ENCODE measurements at regions not wholly inside any gene's neighbourhood (a gene's known extent, or its start where the extent isn't known, plus 50 kb on each side); places are given as distances from the start of the nearest gene placed in this dataset.

GRCh38 chr1:209389258-209389657 is 194.3 kb upstream of the CAMK1G start:
- H3K4me1 ChIP-seq (ENCODE audit: control insufficient read depth, low read depth, low read length): peaks cover 17% of the 10 kb centered on the region
- H3K27ac ChIP-seq (ENCODE audit: low read length): no peak overlapping the region
- H3K27me3 ChIP-seq (ENCODE audit: control insufficient read depth, insufficient read depth, low read length): no peaks in the 10 kb centered on the region

GRCh38 chr1:209389975-209390374 is 193.5 kb upstream of the CAMK1G start:
- H3K4me3 ChIP-seq (ENCODE audit: low read length): no peak overlapping the region
- no peaks in the 10 kb centered on the region for H3K27me3 ChIP-seq (ENCODE audit: control insufficient read depth, insufficient read depth, low read length)
- no peaks in the 10 kb centered on the region for H3K36me3 ChIP-seq (ENCODE audit: control insufficient read depth, low read depth, low read length)
- H3K27ac ChIP-seq (ENCODE audit: low read length): no peak overlapping the region
- no peaks in the 10 kb centered on the region for H3K9me3 ChIP-seq (ENCODE audit: control insufficient read depth, low read depth, low read length)
- H3K9ac ChIP-seq (ENCODE audit: low read length): no peak overlapping the region
- H3K4me1 ChIP-seq (ENCODE audit: control insufficient read depth, low read depth, low read length): peaks cover 18% of the 10 kb centered on the region

More at GRCh38 chr1:209389258-209389657, 194.3 kb upstream of the CAMK1G start:
- Histone ChIP-seq H3K4me3 (ENCODE audit: low read length) (no peak overlapping the region), H3K9me3 (ENCODE audit: control insufficient read depth, low read depth, low read length) (no peaks in the 10 kb centered on the region), H3K9ac (ENCODE audit: low read length) (no peak overlapping the region), H3K36me3 (ENCODE audit: control insufficient read depth, low read depth, low read length) (no peaks in the 10 kb centered on the region)

- Histone ChIP-seq H3K4me1 (ENCODE audit: control insufficient read depth, low read depth, low read length) (peaks cover 11% of the 10 kb centered on the region), H3K36me3 (ENCODE audit: control insufficient read depth, low read depth, low read length) (no peaks in the 10 kb centered on the region), H3K27me3 (ENCODE audit: control insufficient read depth, insufficient read depth, low read length) (no peaks in the 10 kb centered on the region), H3K4me3 (ENCODE audit: low read length) (no peak overlapping the region), H3K9me3 (ENCODE audit: control insufficient read depth, low read depth, low read length) (no peaks in the 10 kb centered on the region), H3K27ac (ENCODE audit: low read length) (no peak overlapping the region), H3K9ac (ENCODE audit: low read length) (no peak overlapping the region)
Observed at GRCh38 chr1:209390764-209391163, 192.8 kb upstream of the CAMK1G start.

GRCh38 chr1:209391792-209392191 is 191.7 kb upstream of the CAMK1G start:
- peaks cover 11% of the 10 kb centered on the region for H3K4me1 ChIP-seq (ENCODE audit: control insufficient read depth, low read depth, low read length)
- no peak overlapping the region for H3K9ac ChIP-seq (ENCODE audit: low read length)
- H3K27ac ChIP-seq (ENCODE audit: low read length): no peak overlapping the region
- no peaks in the 10 kb centered on the region for H3K36me3 ChIP-seq (ENCODE audit: control insufficient read depth, low read depth, low read length)
- no peaks in the 10 kb centered on the region for H3K27me3 ChIP-seq (ENCODE audit: control insufficient read depth, insufficient read depth, low read length)
- H3K4me3 ChIP-seq (ENCODE audit: low read length): no peak overlapping the region
- H3K9me3 ChIP-seq (ENCODE audit: control insufficient read depth, low read depth, low read length): no peaks in the 10 kb centered on the region

GRCh38 chr1:209395169-209395568 is 188.3 kb upstream of the CAMK1G start:
- no peaks in the 10 kb centered on the region for H3K27me3 ChIP-seq (ENCODE audit: control insufficient read depth, insufficient read depth, low read length)
- no peak overlapping the region for H3K9ac ChIP-seq (ENCODE audit: low read length)
- H3K4me3 ChIP-seq (ENCODE audit: low read length): no peak overlapping the region
- H3K27ac ChIP-seq (ENCODE audit: low read length): no peak overlapping the region
- H3K4me1 ChIP-seq (ENCODE audit: control insufficient read depth, low read depth, low read length): peaks cover 29% of the 10 kb centered on the region
- H3K9me3 ChIP-seq (ENCODE audit: control insufficient read depth, low read depth, low read length): no peaks in the 10 kb centered on the region
- H3K36me3 ChIP-seq (ENCODE audit: control insufficient read depth, low read depth, low read length): no peaks in the 10 kb centered on the region

GRCh38 chr1:209397371-209397770 is 186.1 kb upstream of the CAMK1G start:
- H3K27ac ChIP-seq (ENCODE audit: low read length): no peak overlapping the region

GRCh38 chr1:209397910-209398309 is 185.6 kb upstream of the CAMK1G start:
- no peaks in the 10 kb centered on the region for H3K36me3 ChIP-seq (ENCODE audit: control insufficient read depth, low read depth, low read length)
- no peak overlapping the region for H3K27ac ChIP-seq (ENCODE audit: low read length)
- no peaks in the 10 kb centered on the region for H3K27me3 ChIP-seq (ENCODE audit: control insufficient read depth, insufficient read depth, low read length)
- no peak overlapping the region for H3K4me3 ChIP-seq (ENCODE audit: low read length)
- H3K4me1 ChIP-seq (ENCODE audit: control insufficient read depth, low read depth, low read length): peaks cover 29% of the 10 kb centered on the region
- no peaks in the 10 kb centered on the region for H3K9me3 ChIP-seq (ENCODE audit: control insufficient read depth, low read depth, low read length)
- H3K9ac ChIP-seq (ENCODE audit: low read length): no peak overlapping the region

More at GRCh38 chr1:209397371-209397770, 186.1 kb upstream of the CAMK1G start:
- Histone ChIP-seq H3K4me1 (ENCODE audit: control insufficient read depth, low read depth, low read length) (peaks cover 29% of the 10 kb centered on the region), H3K4me3 (ENCODE audit: low read length) (no peak overlapping the region), H3K9me3 (ENCODE audit: control insufficient read depth, low read depth, low read length) (no peaks in the 10 kb centered on the region), H3K9ac (ENCODE audit: low read length) (no peak overlapping the region), H3K27me3 (ENCODE audit: control insufficient read depth, insufficient read depth, low read length) (no peaks in the 10 kb centered on the region), H3K36me3 (ENCODE audit: control insufficient read depth, low read depth, low read length) (no peaks in the 10 kb centered on the region)

- no peaks in the 10 kb centered on the region for H3K36me3 ChIP-seq (ENCODE audit: control insufficient read depth, low read depth, low read length)
- no peaks in the 10 kb centered on the region for H3K27me3 ChIP-seq (ENCODE audit: control insufficient read depth, insufficient read depth, low read length)
- no peak overlapping the region for H3K9ac ChIP-seq (ENCODE audit: low read length)
- no peaks in the 10 kb centered on the region for H3K9me3 ChIP-seq (ENCODE audit: control insufficient read depth, low read depth, low read length)
- peaks cover 30% of the 10 kb centered on the region for H3K4me1 ChIP-seq (ENCODE audit: control insufficient read depth, low read depth, low read length)
- no peak overlapping the region for H3K4me3 ChIP-seq (ENCODE audit: low read length)
- H3K27ac ChIP-seq (ENCODE audit: low read length): no peak overlapping the region
Observed at GRCh38 chr1:209398313-209398991, 185.1 kb upstream of the CAMK1G start.

- H3K9me3 ChIP-seq (ENCODE audit: control insufficient read depth, low read depth, low read length): no peaks in the 10 kb centered on the region
- no peak overlapping the region for H3K9ac ChIP-seq (ENCODE audit: low read length)
- H3K4me3 ChIP-seq (ENCODE audit: low read length): no peak overlapping the region
- peaks cover 35% of the 10 kb centered on the region for H3K4me1 ChIP-seq (ENCODE audit: control insufficient read depth, low read depth, low read length)
- no peaks in the 10 kb centered on the region for H3K36me3 ChIP-seq (ENCODE audit: control insufficient read depth, low read depth, low read length)
- no peak overlapping the region for H3K27ac ChIP-seq (ENCODE audit: low read length)
- no peaks in the 10 kb centered on the region for H3K27me3 ChIP-seq (ENCODE audit: control insufficient read depth, insufficient read depth, low read length)
Observed at GRCh38 chr1:209399800-209400199, 183.7 kb upstream of the CAMK1G start.

- H3K9ac ChIP-seq (ENCODE audit: low read length): no peak overlapping the region
- peaks cover 43% of the 10 kb centered on the region for H3K4me1 ChIP-seq (ENCODE audit: control insufficient read depth, low read depth, low read length)
- no peak overlapping the region for H3K4me3 ChIP-seq (ENCODE audit: low read length)
- H3K27me3 ChIP-seq (ENCODE audit: control insufficient read depth, insufficient read depth, low read length): no peaks in the 10 kb centered on the region
- no peaks in the 10 kb centered on the region for H3K36me3 ChIP-seq (ENCODE audit: control insufficient read depth, low read depth, low read length)
- no peak overlapping the region for H3K27ac ChIP-seq (ENCODE audit: low read length)
- no peaks in the 10 kb centered on the region for H3K9me3 ChIP-seq (ENCODE audit: control insufficient read depth, low read depth, low read length)
Observed at GRCh38 chr1:209400351-209401220, 182.9 kb upstream of the CAMK1G start.

GRCh38 chr1:209402697-209403096 is 180.8 kb upstream of the CAMK1G start:
- Histone ChIP-seq H3K4me1 (ENCODE audit: control insufficient read depth, low read depth, low read length) (peaks cover 51% of the 10 kb centered on the region), H3K36me3 (ENCODE audit: control insufficient read depth, low read depth, low read length) (no peaks in the 10 kb centered on the region), H3K9ac (ENCODE audit: low read length) (no peak overlapping the region), H3K4me3 (ENCODE audit: low read length) (no peak overlapping the region), H3K9me3 (ENCODE audit: control insufficient read depth, low read depth, low read length) (no peaks in the 10 kb centered on the region), H3K27ac (ENCODE audit: low read length) (no peak overlapping the region), H3K27me3 (ENCODE audit: control insufficient read depth, insufficient read depth, low read length) (no peaks in the 10 kb centered on the region)

Data from iPS-18a (cell line).